PFSK-1 (cell line): ENCODE measurements at regions not wholly inside any gene's neighbourhood (a gene's known extent, or its start where the extent isn't known, plus 50 kb on each side); places are given as distances from the start of the nearest gene placed in this dataset.

Source experiments
- FOXP2 ChIP-seq: optimal IDR thresholded peaks from 2 replicates; pipeline ENCODE3; 2011; ENCODE audit warnings: borderline replicate concordance, control low read depth, inconsistent platforms; ENCODE audit not compliant: insufficient read depth; ENCODE audit errors: extremely low read length, extremely low read depth
- POLR2AphosphoS5 ChIP-seq: IDR thresholded peaks from 2 replicates; pipeline ENCODE4 v1.6.1; 2012; ENCODE audit warnings: low read depth, mild to moderate bottlenecking, control low read depth, low read length, moderate library complexity
- REST ChIP-seq, 2 experiments: IDR thresholded peaks; 2 replicates each; pipeline versions ENCODE4 v1.6.1 to v1.8.0; 2011 to 2012; ENCODE audit warnings: low read depth in 2 of 2, low read length in 2 of 2, control low read depth in 1 of 2, inconsistent platforms in 1 of 2, mild to moderate bottlenecking in 1 of 2, moderate library complexity in 1 of 2; ENCODE audit not compliant: insufficient read depth in 1 of 2
- SIN3A ChIP-seq: IDR thresholded peaks from 2 replicates; pipeline ENCODE4 v1.6.1; 2012; ENCODE audit warnings: mild to moderate bottlenecking, low read length, moderate library complexity, borderline replicate concordance; ENCODE audit not compliant: insufficient read depth
- TAF1 ChIP-seq: IDR thresholded peaks from 2 replicates; pipeline ENCODE4 v1.6.1; 2012; ENCODE audit warnings: low read length, control low read depth, borderline replicate concordance; ENCODE audit not compliant: insufficient read depth

GRCh38 chr6:139483079-139483478, 108.6 kb upstream of the CITED2 start:
- no peak for TF ChIP-seq REST (IDR thresholded peaks at IDR 0.05; ENCODE audit: insufficient read depth in 1 of 2, low read depth in 2 of 2, low read length in 2 of 2)
- no peak for TF ChIP-seq SIN3A
- no peak for TF ChIP-seq FOXP2
- no peak for TF ChIP-seq POLR2AphosphoS5
- TF ChIP-seq TAF1 = no peak

GRCh38 chr6:139482287-139482686, 107.8 kb upstream of the CITED2 start:
- no peak for TF ChIP-seq TAF1
- TF ChIP-seq FOXP2 = no peak
- TF ChIP-seq SIN3A = no peak
- TF ChIP-seq POLR2AphosphoS5 = no peak
- TF ChIP-seq REST (IDR thresholded peaks at IDR 0.05; ENCODE audit: insufficient read depth in 1 of 2, low read depth in 2 of 2, low read length in 2 of 2) = no peak

GRCh38 chr6:139480356-139481165, 106.1 kb upstream of the CITED2 start:
- TF ChIP-seq SIN3A (no peak), TAF1 (no peak), REST (IDR thresholded peaks at IDR 0.05; ENCODE audit: insufficient read depth in 1 of 2, low read depth in 2 of 2, low read length in 2 of 2) (no peak), POLR2AphosphoS5 (no peak), FOXP2 (no peak)

GRCh38 chr6:139479433-139480222, 105.2 kb upstream of the CITED2 start:
- TF ChIP-seq FOXP2 (no peak), TAF1 (no peak), REST (IDR thresholded peaks at IDR 0.05; ENCODE audit: insufficient read depth in 1 of 2, low read depth in 2 of 2, low read length in 2 of 2) (no peak), POLR2AphosphoS5 (no peak), SIN3A (no peak)
